ENCODE measurements at regions not wholly inside any gene's neighbourhood (a gene's known extent, or its start where the extent isn't known, plus 50 kb on each side); places are given as distances from the start of the nearest gene placed in this dataset.

GRCh38 chr20:40519918-40520317 is 169.1 kb downstream of the MAFB start:
- no peak for DNase-seq (ENCODE audit: low read depth in 1 of 2, low spot score in 2 of 2)

More at GRCh38 chr20:40519918-40520317, 169.1 kb downstream of the MAFB start:
- H3K4me1 ChIP-seq (replicated peaks in 1 of 4; ENCODE audit: control insufficient read depth in 3 of 4, insufficient read depth in 4 of 4, low read length in 3 of 4) = no peaks in the 10 kb centered on the region
- WGBS, 2 experiments (ENCODE audit: extremely low coverage in 1 of 2, insufficient coverage in 1 of 2, insufficient read length in 1 of 2, insufficient replicate concordance in 2 of 2, low coverage in 1 of 2, low lambda C conversion rate in 2 of 2, missing lambda C conversion rate in 1 of 2) = 69% methylated on average over 3 of the region's 3 CpGs; no CpG with 5 or more reads in 1 of the 2 experiments
- 0 out of 4 replicates have a peak, but pooled peaks cover 0 to 5% of the 10 kb centered on the region in 2 experiments for H3K9me3 ChIP-seq (ENCODE audit: insufficient read depth in 2 of 2, low read depth in 1 of 2, low read length in 1 of 2)
- no peak overlapping the region for H3K14ac ChIP-seq (ENCODE audit: insufficient read length)
- H2BK15ac ChIP-seq (ENCODE audit: low read length) = no peak overlapping the region
- H3K23me2 ChIP-seq (ENCODE audit: low read depth, low read length) = no peaks in the 10 kb centered on the region; the same call in 1 of the 2 replicates
- ChIA-PET POLR2A (ENCODE audit: partially characterized antibody) (no interaction called here), CTCF (ENCODE audit: partially characterized antibody) (interaction anchor here (1.0 to 1.8 kb wide), 3 partner anchors 9 to 17 kb away, joined by 3 to 4 read pairs (median 3); no protein-coding TSS in a partner anchor)
- no peak overlapping the region for H3K9ac ChIP-seq (replicated peaks in 1 of 4; ENCODE audit: extremely low read depth in 1 of 4, low read depth in 3 of 4, low read length in 3 of 4)
- H4K5ac ChIP-seq (ENCODE audit: insufficient read length, low read depth, low read length) = no peak overlapping the region
- H3K4me3 ChIP-seq (ENCODE audit: extremely low read depth in 1 of 4, insufficient read depth in 2 of 4, low read depth in 3 of 4, low read length in 4 of 4) = no peak overlapping the region
- no peak overlapping the region for H3K56ac ChIP-seq (replicated peaks; ENCODE audit: insufficient read length, low read depth, low read length)
- H3K4me2 ChIP-seq (ENCODE audit: insufficient read depth in 1 of 2, low read depth in 2 of 2, low read length in 2 of 2) = no peak overlapping the region
- no peak overlapping the region for H2BK120ac ChIP-seq (replicated peaks; ENCODE audit: low read depth, low read length)
- no peak overlapping the region for H2BK12ac ChIP-seq (ENCODE audit: low read depth, low read length)
- H3K27me3 ChIP-seq (replicated peaks in 1 of 4; ENCODE audit: control insufficient read depth in 3 of 4, extremely low read depth in 1 of 4, insufficient read depth in 3 of 4, low read length in 3 of 4) = no peaks in the 10 kb centered on the region
- H3K23ac ChIP-seq (ENCODE audit: insufficient read length) = no peak overlapping the region
- H4K91ac ChIP-seq (replicated peaks; ENCODE audit: insufficient read length, low read length) = no peak overlapping the region
- no peaks in the 10 kb centered on the region; the same call in 1 of the 2 replicates for H3K79me1 ChIP-seq (ENCODE audit: low read depth, low read length)
- no peak overlapping the region for H3K27ac ChIP-seq (ENCODE audit: low read depth, low read length)
- no peak overlapping the region for H2BK20ac ChIP-seq (ENCODE audit: low read length)
- no peak overlapping the region for H4K8ac ChIP-seq (ENCODE audit: extremely low read depth, insufficient read depth, low read length)
- no peak overlapping the region for H3K18ac ChIP-seq (ENCODE audit: extremely low read depth, low read length)
- no peaks in the 10 kb centered on the region for H4K20me1 ChIP-seq (replicated peaks in 1 of 2; ENCODE audit: control insufficient read depth in 1 of 2, insufficient read depth in 2 of 2, low read length in 2 of 2)
- no peak overlapping the region for H2AK5ac ChIP-seq (ENCODE audit: low read depth, low read length)
- no peaks in the 10 kb centered on the region for H3K36me3 ChIP-seq (ENCODE audit: control insufficient read depth in 2 of 4, insufficient read depth in 4 of 4, low read length in 3 of 4)
- H2BK5ac ChIP-seq (ENCODE audit: low read depth, low read length) = no peak overlapping the region
- H3K4ac ChIP-seq (replicated peaks; ENCODE audit: insufficient read length, low read depth, low read length) = no peak overlapping the region
- FAIRE-seq = no peak
- no peak overlapping the region for H2AFZ ChIP-seq (ENCODE audit: low read length)
- H3K79me2 ChIP-seq (ENCODE audit: control insufficient read depth in 1 of 2, insufficient read depth in 2 of 2, low read length in 2 of 2) = no peaks in the 10 kb centered on the region
